ENCODE measurements at regions not wholly inside any gene's neighbourhood (a gene's known extent, or its start where the extent isn't known, plus 50 kb on each side); places are given as distances from the start of the nearest gene placed in this dataset.

GRCh38 chr7:30212701-30213111 lies 71.7 kb upstream of the ZNRF2 start:
- peak in 10 of 58 donors; percentile 8 to 27 (median 13) for DNase-seq

GRCh38 chr7:30213637-30214036 lies 70.8 kb upstream of the ZNRF2 start:
- DNase-seq = no peak

- DNase-seq = no peak
These were observed 69.7 kb upstream of the ZNRF2 start for GRCh38 chr7:30214651-30215137.

- DNase-seq = no peak
These were observed 62.6 kb upstream of the ZNRF2 start for GRCh38 chr7:30221764-30222163.

GRCh38 chr7:30222515-30223215 lies 61.7 kb upstream of the ZNRF2 start:
- no peak for DNase-seq

- DNase-seq = no peak
These were observed 60.5 kb upstream of the ZNRF2 start for GRCh38 chr7:30223896-30224295.

DNA sequence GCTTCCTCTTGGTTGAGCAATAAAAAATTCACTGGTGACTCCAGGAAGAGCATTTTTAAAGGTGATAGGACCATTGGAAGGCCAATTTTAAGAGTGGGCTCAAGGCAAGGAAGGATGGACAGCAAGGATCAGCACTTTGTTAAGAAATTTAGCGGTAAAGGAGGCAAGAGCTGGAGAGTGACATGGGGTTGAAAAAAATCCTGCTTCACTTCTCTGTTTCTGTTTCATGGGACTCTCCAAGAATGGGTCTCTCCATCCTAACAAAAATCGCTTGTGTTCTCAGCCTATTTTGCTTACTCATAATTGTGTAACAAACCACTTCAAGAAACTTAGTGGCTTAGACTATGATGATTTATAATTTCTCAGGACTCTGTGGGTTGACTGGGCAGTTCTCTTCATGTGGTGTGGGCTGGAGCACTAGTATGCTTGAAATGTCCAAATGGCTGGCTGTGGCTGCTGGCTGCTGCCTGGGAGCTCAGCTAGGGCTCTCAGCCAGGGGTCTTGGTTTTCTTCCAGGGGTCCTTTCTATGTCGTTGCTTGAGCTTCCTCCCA lies 59.8 kb upstream of the ZNRF2 start:
- DNase-seq = no peak

DNA sequence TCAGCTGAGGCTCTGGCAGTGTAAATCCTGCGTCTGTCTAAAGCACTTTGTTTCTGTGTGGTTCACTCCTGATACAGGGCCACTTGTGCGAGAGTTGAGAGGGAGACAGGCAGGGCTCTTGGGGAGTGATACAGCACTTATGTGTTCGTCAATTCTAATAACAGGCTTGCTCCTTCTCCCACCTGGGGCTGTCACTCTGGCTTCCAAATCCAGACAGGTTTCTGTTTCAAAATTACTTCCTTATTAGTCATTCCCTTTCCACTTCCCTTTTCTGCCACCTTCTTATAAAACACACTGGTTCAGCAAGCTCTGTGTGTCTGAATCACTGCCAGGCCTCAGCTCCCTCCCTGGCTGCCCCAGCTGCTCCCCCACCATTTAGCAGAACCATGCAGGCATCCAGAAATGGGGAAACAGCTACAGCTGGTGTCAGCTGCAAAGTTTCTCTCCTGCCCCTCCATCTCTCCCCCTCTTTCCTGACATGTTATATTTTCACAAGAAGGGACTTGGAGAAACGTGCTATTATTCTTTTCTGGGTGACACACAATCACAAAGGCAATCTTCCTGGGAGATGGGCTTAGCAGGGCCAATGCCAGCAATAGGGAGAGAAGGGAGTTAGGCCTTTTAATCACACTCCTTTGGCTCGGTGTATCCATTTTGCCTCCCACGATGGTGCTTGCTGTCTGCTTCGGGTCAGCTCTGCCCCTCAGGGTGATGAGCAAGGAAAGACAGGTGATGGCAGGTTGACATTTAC lies 58.4 kb upstream of the ZNRF2 start:
- peak in 51 of 58 donors; percentile 15 to 86 (median 55) for DNase-seq

- no peak for DNase-seq
These were observed 57.7 kb upstream of the ZNRF2 start for GRCh38 chr7:30226614-30227268.

DNA sequence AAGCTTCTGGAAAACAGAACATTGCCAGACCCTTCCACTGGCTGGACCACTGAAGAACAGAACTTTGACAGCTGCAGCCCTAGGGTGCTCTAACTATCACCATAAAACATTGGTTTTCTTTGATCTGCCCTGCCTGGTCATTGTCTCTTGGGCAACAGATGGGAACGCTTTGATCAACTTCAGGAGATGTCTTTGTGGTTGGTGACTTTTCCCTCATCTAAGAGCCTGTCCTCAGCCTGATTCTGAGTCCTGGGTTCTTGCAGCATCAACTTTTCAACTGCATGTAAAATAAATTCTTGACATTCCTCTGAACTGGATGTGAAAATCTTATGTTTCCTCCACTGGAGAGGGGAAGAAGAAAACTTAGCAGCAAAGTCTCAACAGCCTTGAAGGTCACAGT lies 53.1 kb upstream of the ZNRF2 start:
- no peak for DNase-seq

GRCh38 chr7:30232391-30232790 lies 52.0 kb upstream of the ZNRF2 start:
- no peak for DNase-seq
